ENCODE measurements at regions not wholly inside any gene's neighbourhood (a gene's known extent, or its start where the extent isn't known, plus 50 kb on each side); places are given as distances from the start of the nearest gene placed in this dataset.
"Not testable (repeated sequence)": the region's sequence is repeated elsewhere in the genome, so short reads cannot be mapped to it uniquely, and the experiment has no call there.

DNA sequence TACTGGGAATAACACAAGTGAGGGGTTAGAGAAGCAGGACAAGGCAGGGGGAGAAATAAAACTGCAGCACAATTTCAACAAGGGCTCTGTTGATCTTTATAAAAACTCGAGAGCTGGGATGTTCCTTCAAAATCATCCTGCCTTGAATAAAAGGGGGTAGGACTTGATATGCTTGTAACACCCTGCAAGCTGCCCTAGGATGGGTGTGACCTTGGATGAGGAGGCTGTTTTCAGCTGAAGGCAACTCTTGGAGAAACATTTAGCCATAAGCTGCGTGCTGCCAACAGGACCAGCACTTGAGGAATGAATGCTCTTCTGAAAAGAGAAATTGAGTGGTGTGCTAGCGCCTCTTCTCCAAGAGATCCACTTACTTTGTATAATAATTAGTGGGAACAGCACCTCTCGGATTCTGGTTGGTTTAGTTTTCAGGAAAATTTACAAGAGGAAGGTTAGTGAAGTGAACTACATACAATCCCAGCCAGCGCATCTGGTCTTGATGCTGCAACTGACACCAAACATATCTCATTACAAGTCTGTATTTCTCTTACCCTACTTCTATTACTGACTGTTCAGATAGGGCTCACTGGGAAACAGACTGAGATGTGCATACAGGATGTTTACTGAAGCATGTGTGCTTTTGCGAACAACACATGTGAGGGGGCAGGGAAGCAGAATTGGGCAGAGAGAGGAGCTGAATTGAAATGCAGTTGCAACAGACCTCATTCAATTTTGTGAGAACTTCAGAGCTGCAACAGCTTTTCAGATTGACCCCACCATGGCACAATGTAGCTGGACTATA, 643.0 kb upstream of the GOLIM4 start:
- DNase-seq, result no peak

DNA sequence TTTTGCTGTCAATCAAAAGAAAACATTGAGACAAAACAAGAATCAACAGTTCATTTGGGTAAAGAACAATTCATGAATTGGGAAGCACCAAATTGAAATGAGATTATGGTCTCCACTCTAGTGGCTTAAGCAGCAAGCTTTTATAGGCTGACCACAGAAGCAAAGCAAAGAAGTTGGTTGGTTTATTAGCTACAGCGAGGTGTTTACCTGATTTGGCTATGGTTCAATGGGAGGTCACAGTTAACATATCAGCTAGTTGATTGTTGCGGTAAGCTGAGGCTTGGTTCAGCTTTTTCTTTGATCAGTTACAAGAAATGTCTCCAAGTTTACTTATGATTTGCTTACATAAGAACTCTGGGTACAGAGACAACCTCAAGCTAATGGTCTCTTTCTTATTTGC, 640.5 kb upstream of the GOLIM4 start:
- no peak for DNase-seq

DNA sequence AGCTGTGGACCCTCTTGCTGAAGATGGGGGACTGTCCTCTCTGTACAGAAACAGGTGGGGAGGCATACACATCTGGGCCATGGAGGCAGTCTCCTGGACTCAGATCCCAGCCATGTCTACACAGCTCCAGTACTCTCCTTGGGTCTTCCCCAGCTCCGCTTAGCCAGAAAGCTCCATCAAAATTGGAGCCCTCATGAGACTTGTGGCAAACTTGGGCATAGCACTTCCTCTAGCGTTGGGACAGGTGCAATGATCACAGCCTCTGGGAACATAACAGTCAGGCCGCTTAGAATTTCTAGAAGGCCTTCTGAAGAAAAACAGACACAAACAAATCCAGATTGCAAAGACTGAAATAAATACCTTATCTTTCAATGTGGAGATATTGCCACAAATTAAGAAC, 634.3 kb upstream of the GOLIM4 start:
- no peak for DNase-seq

DNA sequence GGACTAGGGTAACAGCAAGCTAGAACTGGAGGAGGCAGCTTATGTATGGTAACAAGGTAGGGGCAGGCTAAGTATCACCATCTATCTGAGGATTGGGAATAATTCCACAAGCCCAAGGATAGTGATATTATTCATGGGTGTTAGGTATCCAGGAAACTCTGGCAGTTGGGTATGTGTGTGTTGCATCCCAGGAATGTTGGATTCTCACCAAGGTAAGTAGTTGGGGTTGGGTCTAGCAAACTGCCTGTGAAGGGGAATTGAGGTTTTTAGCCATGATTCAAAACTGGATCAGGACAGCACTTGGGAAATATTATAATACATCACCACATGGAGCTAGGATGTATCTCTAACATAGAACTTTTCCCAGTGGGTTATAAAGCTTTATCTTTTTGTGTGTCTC, 626.4 kb upstream of the GOLIM4 start:
- DNase-seq, result no peak

DNA sequence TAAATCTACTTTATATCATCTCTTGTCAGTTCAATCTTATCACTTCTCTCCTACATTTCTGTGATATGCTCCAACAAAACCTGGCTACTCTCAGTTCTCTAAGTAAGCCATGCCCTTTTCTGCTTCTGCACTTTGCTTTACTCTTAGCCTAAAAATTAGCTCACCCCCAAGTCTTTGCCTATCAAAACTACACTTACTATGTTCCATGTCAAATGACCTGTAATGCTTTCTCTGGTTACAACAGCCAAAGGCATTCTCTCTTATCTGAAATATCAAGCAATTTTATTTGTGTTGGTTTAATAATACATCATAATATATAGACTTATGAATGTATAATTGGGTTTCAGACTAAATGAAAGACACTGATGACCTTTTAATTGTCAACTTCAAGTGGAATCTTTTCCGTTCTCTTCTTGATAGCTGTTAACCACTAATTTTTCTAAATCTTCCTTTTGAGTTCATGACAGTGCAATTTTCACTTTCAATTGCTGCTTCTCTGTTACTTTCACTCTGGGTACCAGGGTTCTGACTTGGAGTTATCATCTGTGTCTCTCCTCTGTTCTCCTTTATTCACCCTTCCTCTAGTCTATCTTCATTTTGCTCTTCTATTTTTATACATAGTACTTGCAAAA, 619.0 kb upstream of the GOLIM4 start:
- no peak for DNase-seq

DNA sequence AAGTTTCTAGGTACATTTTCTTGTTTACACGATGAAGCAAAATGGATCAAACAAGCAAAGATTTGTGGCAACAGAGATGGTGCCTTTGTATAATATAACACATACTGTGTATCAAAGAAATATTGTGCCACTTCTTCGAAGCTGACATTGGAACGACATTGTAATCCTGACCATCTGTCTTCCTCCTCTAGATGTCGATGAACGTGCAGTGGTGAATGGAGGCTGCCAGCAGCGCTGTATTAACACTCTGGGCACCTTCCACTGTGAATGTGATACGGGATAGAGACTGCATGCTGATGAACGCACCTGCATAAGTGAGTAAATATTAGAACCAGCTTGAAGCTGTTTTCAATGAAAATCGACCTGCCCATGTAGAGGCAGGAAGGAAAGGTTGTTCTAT, 613.3 kb upstream of the GOLIM4 start:
- peak; percentile 62 for DNase-seq

DNA sequence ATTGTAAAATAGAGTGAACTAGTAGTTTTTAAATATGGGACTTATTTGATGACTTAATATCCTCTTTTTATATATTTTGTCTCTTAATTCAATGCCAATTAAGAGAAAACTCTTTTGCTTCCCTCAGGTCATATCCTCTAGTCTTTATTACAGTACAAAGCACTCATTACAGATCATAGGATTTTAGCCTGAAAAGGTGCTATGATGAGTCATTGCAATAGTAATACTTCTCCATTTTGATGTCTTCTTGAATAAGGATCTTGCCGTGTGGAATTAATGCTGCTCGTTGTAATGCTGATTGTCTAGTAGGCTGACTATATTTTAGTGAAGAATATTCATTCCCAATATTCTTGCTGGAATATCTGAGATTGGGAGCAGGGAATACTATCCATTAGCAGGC, 612.2 kb upstream of the GOLIM4 start:
- DNase-seq, result no peak

DNA sequence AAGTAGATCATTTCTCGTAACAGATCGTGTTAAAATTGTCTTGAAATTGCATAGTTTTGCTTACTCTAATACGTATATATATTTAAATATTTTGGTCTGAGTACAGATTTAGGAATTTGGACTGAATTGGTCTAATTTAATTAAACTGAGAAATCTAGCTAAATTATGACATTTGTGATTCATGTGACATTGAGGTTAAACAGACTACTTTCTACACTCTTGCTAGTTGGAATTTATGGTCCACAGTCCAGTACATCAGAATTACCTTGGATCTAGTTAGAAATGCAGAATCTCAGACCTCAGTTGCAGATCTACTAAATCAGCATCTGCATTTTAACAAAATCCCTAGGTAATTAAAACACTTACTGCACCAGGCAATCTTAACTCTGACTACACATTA, 609.7 kb upstream of the GOLIM4 start:
- no peak for DNase-seq

DNA sequence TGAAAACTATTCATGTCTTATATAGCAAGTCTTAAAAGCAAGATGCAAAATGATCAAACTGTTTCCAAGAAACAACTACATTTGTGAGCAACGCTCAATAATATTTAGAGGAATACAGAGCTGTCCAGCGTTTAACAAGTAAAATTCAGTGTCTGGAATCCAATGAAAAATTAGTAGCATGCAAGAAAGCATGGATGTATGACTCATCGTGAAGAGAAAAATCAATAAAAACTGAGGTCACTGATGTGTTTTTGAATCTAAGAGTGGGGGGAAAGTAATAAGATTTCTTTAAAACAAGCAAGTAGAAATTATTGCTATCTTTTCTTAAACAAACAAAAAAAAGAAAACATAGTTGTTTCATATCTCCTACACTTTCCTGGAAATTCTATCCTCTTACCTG, 600.3 kb upstream of the GOLIM4 start:
- DNase-seq, result no peak

DNA sequence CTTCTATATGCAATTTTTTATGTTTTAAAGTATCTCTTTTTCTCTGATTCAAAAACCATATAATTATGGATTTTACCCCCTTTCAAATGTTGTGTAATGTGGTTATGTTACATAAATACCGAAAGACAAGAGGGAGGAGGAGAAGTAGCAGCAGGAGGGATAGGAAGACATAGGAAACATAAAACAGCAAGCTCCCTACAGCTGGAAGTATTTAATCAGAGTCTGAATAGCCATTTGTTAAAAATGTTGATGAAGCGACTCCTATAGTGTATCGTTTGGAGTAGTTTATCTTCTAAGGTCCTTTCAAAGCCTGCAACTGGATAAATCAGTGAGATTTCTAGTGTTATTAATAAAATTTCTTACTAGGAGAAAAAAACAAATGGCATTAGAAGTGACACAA, 598.1 kb upstream of the GOLIM4 start:
- no peak for DNase-seq

DNA sequence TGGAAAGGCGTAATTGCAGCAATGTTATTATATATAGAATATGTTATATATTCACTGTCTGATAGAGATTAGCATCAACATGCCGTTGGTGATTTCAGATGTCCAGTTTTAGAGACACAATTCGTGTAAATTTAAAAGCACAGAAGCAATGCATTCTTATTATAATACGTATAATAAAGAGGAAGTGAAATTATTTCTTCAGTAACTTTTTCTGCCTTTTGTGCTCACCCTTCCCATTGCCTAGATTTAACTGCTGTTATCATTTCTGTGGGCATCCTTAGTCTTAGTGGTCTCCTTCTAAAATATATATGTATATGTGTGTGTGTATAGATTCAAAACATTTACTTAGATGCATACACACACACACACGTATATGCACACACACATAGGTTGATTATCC, 592.5 kb upstream of the GOLIM4 start:
- no peak for DNase-seq

DNA sequence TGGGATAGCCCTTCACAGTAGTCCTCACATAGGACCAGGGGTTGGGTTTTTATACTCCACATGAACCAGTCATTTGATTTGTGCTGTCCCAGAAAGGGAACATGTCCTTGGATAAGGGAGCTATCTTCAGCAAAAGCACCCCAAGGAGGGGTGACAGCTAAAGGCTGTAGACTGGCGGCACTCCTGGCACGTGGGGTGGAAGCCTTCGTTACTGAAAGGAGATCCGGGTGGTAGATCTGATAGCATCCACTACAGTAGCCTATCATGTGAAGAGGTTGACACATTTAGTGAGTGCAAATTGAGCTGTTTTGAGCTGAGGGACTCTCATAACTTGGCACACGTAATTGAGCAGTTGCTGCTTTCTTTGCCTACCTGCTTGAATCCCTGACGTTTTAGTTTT, 588.8 kb upstream of the GOLIM4 start:
- no peak for DNase-seq

DNA sequence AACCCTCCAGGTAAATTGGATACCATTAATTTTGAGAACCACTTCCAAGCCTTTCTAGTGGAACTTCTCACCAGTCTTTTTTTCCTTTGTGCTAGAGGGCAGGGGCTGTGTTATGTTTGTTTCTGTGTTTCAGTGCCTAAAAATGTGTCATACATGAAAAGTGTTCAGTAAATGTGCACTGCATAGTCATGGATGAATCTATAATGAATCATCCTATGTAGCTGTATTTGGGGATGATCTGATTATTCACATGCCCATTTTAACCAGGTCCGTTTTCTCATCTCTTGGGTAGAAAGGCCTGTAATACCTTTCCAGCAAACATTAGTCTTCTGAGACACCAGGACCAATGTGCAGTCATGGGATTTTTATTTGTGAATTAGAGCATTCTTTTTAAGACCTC, 583.0 kb upstream of the GOLIM4 start:
- no peak for DNase-seq

DNA sequence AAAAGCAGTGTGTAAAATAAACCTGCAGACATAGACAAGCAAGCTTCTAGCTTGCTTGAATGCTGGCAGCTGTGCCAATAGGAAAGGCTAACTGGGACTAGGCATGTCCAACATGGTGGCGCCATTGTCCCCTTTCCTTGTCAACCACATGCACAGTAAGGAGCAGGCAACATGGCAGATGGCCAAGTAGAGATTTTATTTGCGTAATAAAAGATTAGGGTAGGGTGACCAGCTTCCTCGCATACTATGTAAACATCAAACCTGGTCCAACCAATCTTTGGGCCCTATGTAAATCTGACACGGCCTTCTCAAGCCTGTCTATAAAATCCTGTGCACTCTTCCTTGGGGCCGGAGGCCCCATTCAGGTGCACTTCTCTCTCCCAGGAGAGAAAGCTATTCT, 575.4 kb upstream of the GOLIM4 start:
- no peak for DNase-seq

DNA sequence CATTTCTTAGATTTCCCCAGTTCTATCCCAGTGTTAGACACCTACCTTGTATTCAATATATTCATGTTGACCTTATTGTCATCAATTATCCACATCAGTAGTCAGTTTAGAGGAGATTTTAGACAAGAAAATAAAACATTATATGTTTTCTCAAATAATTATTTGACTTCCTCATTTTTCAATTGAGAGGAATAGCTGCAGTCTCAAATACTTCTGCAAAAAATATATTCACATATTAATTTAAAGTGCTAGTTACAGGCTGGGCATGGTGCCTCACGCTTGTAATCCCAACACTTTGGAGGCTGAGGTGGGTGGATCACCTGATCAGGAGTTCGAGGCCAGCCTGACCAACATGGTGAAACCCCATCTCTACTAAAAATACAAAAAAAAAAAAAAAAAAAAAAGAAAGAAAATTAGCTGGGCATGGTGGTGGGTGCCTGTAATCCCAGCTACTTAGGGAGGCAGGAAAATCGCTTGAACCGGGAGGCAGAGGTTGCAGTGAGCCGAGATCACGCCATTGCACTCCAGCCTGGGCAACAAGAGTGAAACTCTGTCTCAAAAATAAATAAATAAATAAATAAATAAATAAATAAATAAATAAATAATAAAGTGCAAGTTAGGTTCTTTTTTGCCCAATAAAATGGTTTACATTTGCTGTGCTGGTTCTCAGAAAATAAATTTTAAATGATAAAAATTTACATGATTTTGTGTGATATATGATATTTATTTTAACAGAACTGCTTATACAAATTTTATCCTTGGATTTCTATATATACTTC, 565.3 kb upstream of the GOLIM4 start:
- DNase-seq, result not testable (repeated sequence)

DNA sequence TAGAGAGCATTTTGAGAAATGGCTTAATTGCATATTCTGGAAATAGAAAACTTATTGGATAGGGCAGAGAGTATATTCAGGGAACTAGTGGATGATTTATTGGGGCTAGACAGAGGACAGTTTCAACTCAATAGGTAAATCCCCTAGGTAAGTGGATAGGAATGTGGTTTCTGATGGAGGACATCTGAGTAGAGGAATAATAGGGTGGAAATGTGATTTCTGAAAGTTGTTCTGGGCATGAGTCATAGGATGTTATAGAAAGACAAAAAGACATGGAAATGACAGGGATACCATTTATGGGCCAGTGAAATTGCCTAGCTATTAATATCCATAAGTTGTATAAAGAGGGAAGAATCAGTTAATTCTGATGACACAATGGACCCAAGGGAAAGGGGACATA, 563.3 kb upstream of the GOLIM4 start:
- no peak for DNase-seq

DNA sequence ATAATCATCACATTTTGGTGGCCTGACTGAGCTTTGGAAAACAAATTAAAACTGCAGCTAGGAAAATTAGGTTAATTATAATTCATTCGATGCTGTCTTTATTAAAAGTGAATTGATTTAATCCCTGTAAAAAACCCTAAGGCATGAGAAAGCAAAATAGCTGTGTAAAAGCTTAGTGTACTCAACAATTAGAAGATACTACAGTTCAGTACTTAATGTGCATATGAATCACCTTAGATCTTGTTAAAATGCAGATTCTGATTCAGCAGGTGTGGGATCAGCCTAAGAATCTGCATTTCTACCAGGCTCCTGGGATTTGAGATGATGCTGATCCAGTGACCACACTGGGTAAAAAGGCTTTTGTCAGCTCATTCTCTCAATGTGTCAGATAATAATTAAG, 559.9 kb upstream of the GOLIM4 start:
- no peak for DNase-seq

DNA sequence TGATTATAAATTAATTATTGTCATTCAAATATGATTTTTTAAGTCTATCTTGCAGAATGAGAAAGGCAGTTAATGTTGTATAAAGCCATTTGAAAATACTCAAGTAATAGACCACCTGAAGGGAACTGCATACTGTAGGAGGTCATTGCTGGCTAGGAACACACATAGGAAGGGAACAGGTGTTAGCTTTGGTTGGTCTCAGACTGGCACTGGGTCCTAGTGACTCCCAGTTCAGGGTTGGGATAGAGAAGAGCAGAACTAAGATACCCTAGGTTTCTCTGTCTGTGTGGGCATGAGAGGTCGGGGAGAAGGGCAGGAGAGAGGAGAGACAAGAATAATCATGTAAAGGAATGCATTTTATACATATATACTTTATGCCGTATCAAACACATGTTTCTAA, 559.0 kb upstream of the GOLIM4 start:
- DNase-seq, result no peak

DNA sequence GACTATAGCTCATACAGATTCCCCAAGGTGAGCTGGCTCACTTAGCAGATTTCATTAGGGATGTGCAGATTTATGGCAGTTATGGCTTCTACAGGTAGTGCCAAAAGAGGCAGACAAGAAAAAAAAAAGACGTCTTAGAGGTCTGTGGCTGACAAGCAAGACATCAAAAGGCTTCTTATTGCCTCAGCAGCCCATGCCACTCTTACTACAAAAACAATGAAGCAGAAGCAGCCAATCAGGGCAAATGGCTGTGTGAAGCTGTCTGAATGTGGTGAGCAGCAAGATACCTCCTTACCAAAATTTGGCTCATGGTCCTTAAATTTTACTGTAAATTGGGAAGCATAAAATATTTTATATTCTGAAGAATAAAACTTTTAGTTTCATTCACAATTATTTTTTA, 557.5 kb upstream of the GOLIM4 start:
- DNase-seq, result no peak

DNA sequence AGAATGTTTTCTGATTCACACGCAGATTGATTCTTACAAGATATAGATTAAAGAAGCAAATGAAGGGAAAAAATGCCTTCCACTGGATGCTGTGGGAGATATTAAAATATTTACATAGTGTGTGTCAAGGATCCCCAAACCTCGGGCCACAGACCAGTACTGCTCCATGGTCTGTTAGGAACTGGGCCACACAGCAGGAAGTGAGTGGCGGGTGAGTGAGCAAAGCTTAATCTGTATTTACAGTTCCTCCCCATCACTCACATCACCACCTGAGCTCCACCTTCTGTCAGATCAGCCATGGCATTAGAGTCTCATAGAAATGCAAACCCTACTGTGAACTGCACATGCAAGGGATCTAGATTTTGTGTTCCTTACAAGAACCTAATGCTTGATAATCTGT, 552.6 kb upstream of the GOLIM4 start:
- no peak for DNase-seq

DNA sequence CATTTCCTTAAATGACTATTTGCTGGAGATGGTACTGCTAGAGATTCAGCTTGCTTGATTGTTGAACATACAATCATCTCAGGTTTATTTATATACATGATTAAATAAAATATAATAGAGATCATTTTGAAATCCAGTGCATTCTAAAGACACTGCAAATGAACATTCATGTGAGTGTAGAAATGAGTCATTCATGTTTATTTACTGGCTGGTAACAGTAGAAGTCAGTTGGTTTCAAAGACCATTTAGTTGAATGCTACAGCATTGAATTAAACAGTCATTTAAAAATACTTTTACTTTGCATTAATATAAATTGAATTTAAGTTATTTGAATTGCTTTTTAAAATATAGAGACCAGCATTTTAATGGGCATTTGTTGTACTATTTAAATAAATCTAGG, 551.9 kb upstream of the GOLIM4 start:
- no peak for DNase-seq

DNA sequence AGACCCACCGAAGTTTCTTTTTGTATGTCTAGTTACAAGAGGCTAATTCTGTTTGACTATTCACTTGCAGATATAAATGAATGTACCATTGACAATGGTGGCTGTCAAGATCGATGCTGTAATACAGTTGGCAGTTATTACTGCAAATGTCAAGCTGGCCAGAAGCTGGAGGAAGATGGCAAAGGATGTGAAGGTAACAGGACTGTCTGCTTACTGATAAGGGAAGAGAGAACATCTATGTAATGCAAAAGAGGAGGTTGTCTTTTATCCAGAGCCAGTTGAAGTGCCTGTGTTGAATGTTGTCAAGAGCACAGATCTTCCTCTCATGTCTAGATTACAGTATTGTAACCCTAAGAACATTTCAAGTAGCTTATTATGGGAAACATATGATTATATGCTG, 549.5 kb upstream of the GOLIM4 start:
- DNase-seq, result no peak

DNA sequence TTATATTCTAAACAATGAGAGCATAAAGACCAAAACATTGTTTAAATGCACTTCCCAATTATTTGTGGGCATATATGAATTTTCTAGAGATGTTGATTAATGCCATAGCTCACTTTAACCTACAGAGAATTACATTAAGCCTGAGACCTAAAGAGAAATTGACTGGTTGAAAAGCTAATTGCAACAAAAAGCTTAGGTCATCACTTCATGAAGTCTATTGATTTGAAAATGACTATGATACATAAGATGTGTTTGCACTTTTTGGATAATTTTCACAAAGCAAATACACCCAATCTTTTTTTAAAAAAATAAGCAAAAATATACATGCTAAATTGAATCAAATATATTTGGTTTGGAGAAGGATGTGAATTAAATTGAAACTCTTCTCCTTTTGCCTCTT, 532.8 kb upstream of the GOLIM4 start:
- peak; percentile 14 for DNase-seq

DNA sequence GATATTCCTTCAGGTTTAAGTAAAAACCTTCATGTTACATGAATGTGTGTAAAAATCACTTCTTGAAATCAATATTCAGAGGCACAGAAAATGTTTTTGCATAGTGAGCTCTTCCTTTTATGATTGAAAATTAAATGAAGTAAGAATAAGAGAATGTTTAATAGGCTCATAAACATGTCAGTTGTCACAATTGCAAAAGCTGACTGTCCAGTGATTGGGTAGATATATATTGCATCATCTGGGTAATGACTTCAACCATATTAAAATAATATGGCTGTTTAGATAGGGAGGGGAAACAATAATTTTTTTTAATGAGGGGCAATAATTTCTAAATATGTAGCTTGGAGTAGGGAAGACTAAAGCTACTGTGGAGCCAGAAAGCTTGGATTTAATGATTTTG, 529.8 kb upstream of the GOLIM4 start:
- no peak for DNase-seq

Measured in NCI-H1417 treated with DMSO at 0.1 percent for 48 hours (cell line).